Stimulated activated CD4-positive, alpha-beta T cell treated with anti-CD3 and anti-CD28 coated beads, Interleukin-15, amount 100 ng/mL, for 1 hour (primary cell): ENCODE measurements at regions not wholly inside any gene's neighbourhood (a gene's known extent, or its start where the extent isn't known, plus 50 kb on each side); places are given as distances from the start of the nearest gene placed in this dataset.
"Not testable (repeated sequence)": the region's sequence is repeated elsewhere in the genome, so short reads cannot be mapped to it uniquely, and the experiment has no call there.

ENCODE experiments used
- DNase-seq, 2 donors: peaks; one replicate each; pipeline ENCODE4 v3.0.0-alpha.2; 2020; ENCODE audit warnings: low read depth in 1 of 2, low spot score in 1 of 2

GRCh38 chr5:142542078-142542477, 143.8 kb downstream of the FGF1 start:
- DNase-seq = no peak

- no peak for DNase-seq
Measured at GRCh38 chr5:142540922-142541422, 144.9 kb downstream of the FGF1 start.

- no peak for DNase-seq
Measured at GRCh38 chr5:142539154-142539740, 146.6 kb downstream of the FGF1 start.

- DNase-seq = no peak
Measured at GRCh38 chr5:142537938-142538337, 148.0 kb downstream of the FGF1 start.

GRCh38 chr5:142532781-142533176, 153.1 kb downstream of the FGF1 start:
- no peak for DNase-seq

GRCh38 chr5:142531977-142532780, 153.7 kb downstream of the FGF1 start:
- DNase-seq = no peak

- no peak for DNase-seq
Measured at GRCh38 chr5:142530904-142531303, 155.0 kb downstream of the FGF1 start.

- no peak for DNase-seq
Measured at GRCh38 chr5:142529626-142530278, 156.1 kb downstream of the FGF1 start.

- no peak for DNase-seq
Measured at GRCh38 chr5:142527664-142528295, 158.1 kb downstream of the FGF1 start.

GRCh38 chr5:142527234-142527633, 158.7 kb downstream of the FGF1 start:
- DNase-seq = no peak

- DNase-seq = no peak
Measured at GRCh38 chr5:142522983-142523382, 162.9 kb downstream of the FGF1 start.

GRCh38 chr5:142521706-142522105, 164.2 kb downstream of the FGF1 start:
- no peak for DNase-seq

- DNase-seq = no peak
Measured at GRCh38 chr5:142520885-142521284, 165.0 kb downstream of the FGF1 start.

GRCh38 chr5:142519913-142520312, 166.0 kb downstream of the FGF1 start:
- not testable (repeated sequence) for DNase-seq

GRCh38 chr5:142517840-142518239, 168.1 kb downstream of the FGF1 start:
- DNase-seq = no peak

GRCh38 chr5:142516732-142517131, 169.2 kb downstream of the FGF1 start:
- DNase-seq = no peak

GRCh38 chr5:142515036-142515435, 170.9 kb downstream of the FGF1 start:
- DNase-seq = no peak

- DNase-seq = no peak
Measured at GRCh38 chr5:142514196-142514595, 171.7 kb downstream of the FGF1 start.

GRCh38 chr5:142512043-142513042, 173.5 kb downstream of the FGF1 start:
- DNase-seq = no peak

- no peak for DNase-seq
Measured at GRCh38 chr5:142511358-142511757, 174.5 kb downstream of the FGF1 start.
